Common myeloid progenitor, CD34-positive (primary cell): ENCODE measurements at regions not wholly inside any gene's neighbourhood (a gene's known extent, or its start where the extent isn't known, plus 50 kb on each side); places are given as distances from the start of the nearest gene placed in this dataset.

ENCODE experiments used
- CTCF ChIA-PET: fragments of 350-600 bp; sonication (Branson Sonifier 250); formaldehyde crosslinking; loops from one replicate; lab custom pipeline; 2021; ENCODE audit warnings: antibody characterized with exemption; lab: Charles Lee
- POLR2A ChIA-PET: fragments of 350-600 bp; sonication (Branson Sonifier 250); formaldehyde crosslinking; loops from one replicate; lab custom pipeline; 2021; ENCODE audit warnings: antibody characterized with exemption; lab: Charles Lee
- DNase-seq, 3 donors: peaks; one replicate each; pipeline versions ENCODE4 v3.0.0 to v3.0.0-alpha.2; 2013
- H3K27ac ChIP-seq, 2 experiments: 1 replicate in 1 of 2; 2 replicates in 1 of 2; pipeline ENCODE4 v1.7.0; 2013; ENCODE audit warnings: inconsistent platforms in 2 of 2, low read length in 2 of 2, mild to moderate bottlenecking in 2 of 2, low read depth in 1 of 2, moderate library complexity in 1 of 2; ENCODE audit not compliant: severe bottlenecking in 2 of 2, insufficient read depth in 1 of 2, poor library complexity in 1 of 2
- H3K27me3 ChIP-seq, 5 experiments: replicated peaks in 2 of 5; 1 replicate in 3 of 5; 2 replicates in 2 of 5; pipeline versions ENCODE4 v1.6.1 to v1.7.0; 2013; ENCODE audit warnings: low read length in 4 of 5, mild to moderate bottlenecking in 2 of 5, moderate library complexity in 2 of 5, inconsistent platforms in 1 of 5; ENCODE audit not compliant: insufficient read depth in 5 of 5, control insufficient read depth in 4 of 5
- H3K36me3 ChIP-seq, 4 experiments: 1 replicate in 2 of 4; 2 replicates in 2 of 4; pipeline versions ENCODE4 v1.6.1 to v1.7.0; 2013; ENCODE audit warnings: low read length in 3 of 4, control low read depth in 1 of 4, mild to moderate bottlenecking in 1 of 4; ENCODE audit not compliant: control insufficient read depth in 4 of 4, insufficient read depth in 4 of 4
- H3K4me1 ChIP-seq, 4 experiments: 1 replicate in 3 of 4; 2 replicates in 1 of 4; pipeline versions ENCODE4 v1.6.1 to v1.7.1; 2013; ENCODE audit warnings: low read length in 3 of 4, mild to moderate bottlenecking in 3 of 4, control low read depth in 1 of 4, inconsistent platforms in 1 of 4, moderate library complexity in 1 of 4; ENCODE audit not compliant: control insufficient read depth in 4 of 4, insufficient read depth in 4 of 4; ENCODE audit errors: control extremely low read depth in 1 of 4
- H3K4me3 ChIP-seq, 7 experiments: 1 replicate in 4 of 7; 2 replicates in 3 of 7; pipeline versions ENCODE4 v1.5.1 to v1.7.0; 2013; ENCODE audit warnings: mild to moderate bottlenecking in 7 of 7, low read length in 6 of 7, moderate library complexity in 6 of 7, inconsistent platforms in 2 of 7, low read depth in 2 of 7, control low read depth in 1 of 7; ENCODE audit not compliant: insufficient read depth in 4 of 7, control insufficient read depth in 1 of 7; ENCODE audit errors: extremely low read depth in 1 of 7
- H3K9me3 ChIP-seq, 5 experiments: 1 replicate in 4 of 5; 2 replicates in 1 of 5; pipeline versions ENCODE4 v1.6.1 to v1.7.1; 2013; ENCODE audit warnings: low read length in 4 of 5, mild to moderate bottlenecking in 2 of 5, inconsistent platforms in 1 of 5, low read depth in 1 of 5, moderate library complexity in 1 of 5; ENCODE audit not compliant: control insufficient read depth in 4 of 5, insufficient read depth in 2 of 5; ENCODE audit errors: control extremely low read depth in 1 of 5
- WGBS: methylation state at CpG from one replicate; pipeline ENCODE4 v1.1.5; 2013; ENCODE audit not compliant: insufficient coverage; 5-methylcytosine and 5-hydroxymethylcytosine counted together

DNA sequence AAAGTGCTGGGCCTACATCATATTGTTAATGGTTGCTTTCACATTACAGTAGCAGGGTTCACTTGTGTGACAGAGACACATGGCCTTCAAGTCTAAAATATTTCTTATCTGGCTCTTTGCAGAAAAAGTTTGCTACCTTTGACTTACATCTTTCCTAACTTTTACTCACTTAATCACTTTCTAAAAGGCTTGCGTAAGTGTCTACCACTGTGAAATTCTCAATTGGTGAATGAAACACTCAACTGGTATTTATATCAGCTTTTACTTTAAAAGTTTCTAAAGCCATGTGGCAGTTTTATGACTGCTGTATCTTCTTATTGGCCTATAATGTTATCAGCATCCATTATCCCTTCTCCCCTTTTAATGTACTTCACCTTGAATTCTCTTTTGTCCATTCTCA, 554.5 kb downstream of the ZIC1 start:
- no peak overlapping the region for H3K4me3 ChIP-seq
- H3K27ac ChIP-seq = no peak overlapping the region
- DNase-seq = no peak
- no peaks in the 10 kb centered on the region for H3K36me3 ChIP-seq
- ChIA-PET POLR2A (no interaction called here), CTCF (no interaction called here)
- H3K27me3 ChIP-seq = no peaks in the 10 kb centered on the region
- H3K4me1 ChIP-seq = no peaks in the 10 kb centered on the region
- 100% methylated on average over 1 of the region's 1 CpG for WGBS
- H3K9me3 ChIP-seq = no peaks in the 10 kb centered on the region

DNA sequence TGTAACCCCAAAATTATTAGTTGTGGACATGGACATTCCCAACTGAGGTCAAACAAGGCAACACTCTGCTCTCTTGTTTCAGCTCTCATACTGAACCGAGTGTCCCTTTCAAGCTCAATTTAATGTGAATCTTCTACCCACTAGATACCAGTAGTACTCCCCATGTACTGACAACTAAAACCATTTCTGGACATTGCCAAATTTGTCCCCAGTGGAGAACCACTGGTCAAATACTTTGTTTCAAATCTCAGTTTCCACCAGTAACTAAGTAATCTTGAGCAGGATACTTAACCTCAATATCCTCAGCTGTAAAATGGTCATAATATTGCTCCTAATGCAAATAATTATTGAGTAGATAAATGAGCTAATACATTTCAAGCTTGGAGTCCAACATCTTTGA, 566.0 kb downstream of the ZIC1 start:
- POLR2A ChIA-PET = no interaction called here

DNA sequence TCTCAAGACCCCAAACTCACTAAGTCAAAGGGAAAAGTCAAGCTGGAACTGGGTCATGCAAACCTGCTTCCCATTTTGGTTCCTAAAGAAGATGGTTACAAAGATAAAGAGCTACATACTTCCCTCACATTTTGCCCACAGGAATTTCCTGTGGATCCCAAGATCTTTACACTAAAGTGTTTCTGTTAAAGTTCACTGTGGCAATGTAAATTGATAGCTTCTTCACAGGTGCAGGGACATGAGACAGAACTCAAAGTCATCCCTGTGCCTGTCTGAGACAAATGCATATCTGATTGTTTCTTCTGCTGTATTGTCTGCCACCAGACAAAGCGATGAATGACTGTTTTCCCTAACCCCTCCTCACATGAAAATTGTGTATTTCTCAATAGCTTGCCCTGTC, 567.8 kb downstream of the ZIC1 start:
- no peaks in the 10 kb centered on the region for H3K27me3 ChIP-seq
- WGBS = 100% methylated on average over 1 of the region's 1 CpG
- H3K9me3 ChIP-seq = no peaks in the 10 kb centered on the region
- POLR2A ChIA-PET = no interaction called here
- CTCF ChIA-PET = interaction anchor here (1.1 kb wide), 1 partner anchor 29 kb away, joined by 3 read pairs; no protein-coding TSS in a partner anchor
- no peak overlapping the region for H3K4me3 ChIP-seq
- no peaks in the 10 kb centered on the region for H3K4me1 ChIP-seq
- DNase-seq = no peak
- no peaks in the 10 kb centered on the region for H3K36me3 ChIP-seq
- no peak overlapping the region for H3K27ac ChIP-seq

More for the DNA sequence above, 566.0 kb downstream of the ZIC1 start:
- no peak for DNase-seq
- Histone ChIP-seq H3K9me3 (no peaks in the 10 kb centered on the region), H3K36me3 (no peaks in the 10 kb centered on the region), H3K27ac (no peak overlapping the region), H3K27me3 (no peaks in the 10 kb centered on the region), H3K4me1 (no peaks in the 10 kb centered on the region), H3K4me3 (no peak overlapping the region)
- CTCF ChIA-PET = interaction anchor here (0.9 to 1.5 kb wide), 2 partner anchors 8 to 16 kb away, joined by 3 read pairs; no protein-coding TSS in a partner anchor
- 86% methylated on average over 1 of the region's 1 CpG for WGBS

DNA sequence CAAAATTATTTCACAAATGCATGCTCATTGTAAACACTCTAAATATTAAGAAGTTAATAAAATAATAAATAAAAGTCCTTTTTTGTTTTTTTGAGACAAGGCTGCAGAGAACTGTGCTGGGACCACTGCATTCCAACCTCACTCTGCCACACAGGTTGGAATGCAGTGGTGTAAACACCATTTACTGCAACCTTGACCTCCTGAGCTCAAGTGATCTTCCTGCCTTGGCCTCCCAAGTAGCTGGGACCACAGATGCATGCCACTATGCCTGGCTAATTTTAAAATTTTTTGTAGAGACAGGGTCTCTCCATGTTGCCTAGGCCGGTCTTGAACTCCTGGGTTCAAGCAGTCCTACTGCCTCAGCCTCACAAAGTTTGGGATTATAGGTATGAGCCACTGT, 578.4 kb downstream of the ZIC1 start:
- Histone ChIP-seq H3K27ac (no peak overlapping the region), H3K4me1 (no peaks in the 10 kb centered on the region), H3K9me3 (no peaks in the 10 kb centered on the region), H3K36me3 (no peaks in the 10 kb centered on the region), H3K4me3 (no peak overlapping the region), H3K27me3 (no peaks in the 10 kb centered on the region)
- POLR2A ChIA-PET = no interaction called here
- CTCF ChIA-PET = no interaction called here
- DNase-seq = no peak
- 100% methylated on average over 1 of the region's 1 CpG for WGBS

DNA sequence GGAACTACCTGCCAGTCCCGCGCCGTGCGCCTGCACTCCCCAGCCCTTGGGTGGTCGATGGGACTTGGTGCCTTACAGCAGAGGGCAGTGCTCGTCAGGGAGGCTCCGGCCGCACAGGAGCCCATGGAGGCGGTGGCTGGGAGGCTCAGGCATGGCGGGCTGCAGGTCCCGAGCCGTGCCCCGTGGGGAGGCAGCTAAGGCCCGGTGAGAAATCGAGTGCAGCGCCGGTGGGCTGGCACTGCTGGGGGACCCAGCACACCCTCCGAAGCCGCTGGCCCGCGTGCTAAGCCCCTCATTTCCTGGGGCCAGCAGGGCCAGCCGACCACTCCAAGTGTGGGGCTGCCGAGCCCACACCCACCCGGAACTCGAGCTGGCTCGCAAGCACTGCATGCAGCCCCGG, 580.2 kb downstream of the ZIC1 start:
- Histone ChIP-seq H3K4me3 (no peak overlapping the region), H3K27me3 (no peaks in the 10 kb centered on the region), H3K9me3 (no peaks in the 10 kb centered on the region), H3K27ac (no peak overlapping the region), H3K4me1 (no peaks in the 10 kb centered on the region), H3K36me3 (no peaks in the 10 kb centered on the region)
- DNase-seq = no peak
- 97% methylated on average over 22 of the region's 27 CpGs for WGBS
- POLR2A ChIA-PET = no interaction called here
- CTCF ChIA-PET = no interaction called here

DNA sequence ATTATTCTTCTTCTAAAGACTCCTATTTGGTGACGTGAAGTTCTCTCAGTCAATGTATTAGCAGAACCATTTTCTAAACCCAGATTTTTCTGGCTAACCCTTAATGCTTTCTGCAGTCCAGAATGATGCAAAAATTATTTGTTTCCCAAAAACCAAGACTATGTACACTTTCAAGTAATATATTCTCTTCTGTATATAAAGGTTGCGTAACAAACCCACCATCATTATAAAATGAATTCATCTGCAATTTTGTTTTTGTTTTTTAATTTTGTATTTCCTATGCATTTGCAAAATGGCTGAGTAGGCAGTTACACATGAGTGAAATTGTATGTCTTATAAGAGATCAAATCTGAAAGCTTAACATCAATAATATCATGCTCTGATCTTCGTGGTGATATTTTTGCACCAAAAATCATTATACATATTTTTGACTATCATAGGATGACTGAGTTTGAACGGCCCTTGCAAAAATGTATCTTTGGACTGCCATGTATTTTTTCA, 593.6 kb downstream of the ZIC1 start:
- DNase-seq = no peak
- H3K27ac ChIP-seq = no peak overlapping the region
- ChIA-PET POLR2A (no interaction called here), CTCF (no interaction called here)
- H3K4me3 ChIP-seq = no peak overlapping the region
- 92% methylated on average over 2 of the region's 4 CpGs for WGBS
- H3K4me1 ChIP-seq = no peaks in the 10 kb centered on the region
- H3K36me3 ChIP-seq = no peaks in the 10 kb centered on the region
- H3K9me3 ChIP-seq = no peaks in the 10 kb centered on the region
- no peaks in the 10 kb centered on the region for H3K27me3 ChIP-seq

DNA sequence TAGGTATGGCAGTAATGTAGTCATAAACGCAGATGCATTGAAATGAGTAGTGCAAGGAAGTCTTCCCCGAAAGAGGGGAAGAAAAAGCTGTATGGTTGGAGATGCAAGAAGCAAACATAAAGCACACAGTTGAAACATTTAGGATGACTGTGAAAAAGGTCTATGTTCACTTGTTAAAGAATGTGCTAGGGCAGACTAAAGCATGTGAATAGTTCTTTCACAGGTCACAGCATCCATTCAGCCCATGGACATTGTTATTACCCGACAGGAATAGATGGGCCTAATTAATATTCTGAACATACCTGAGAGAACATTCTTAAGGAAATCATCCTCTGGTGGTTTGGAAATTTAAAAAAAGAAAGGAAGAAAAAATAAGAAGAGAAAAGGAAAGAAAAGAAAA, 595.2 kb downstream of the ZIC1 start:
- no peaks in the 10 kb centered on the region for H3K27me3 ChIP-seq
- H3K9me3 ChIP-seq = no peaks in the 10 kb centered on the region
- ChIA-PET CTCF (no interaction called here), POLR2A (no interaction called here)
- H3K36me3 ChIP-seq = no peaks in the 10 kb centered on the region
- 81% methylated on average over 2 of the region's 3 CpGs for WGBS
- DNase-seq = no peak
- no peak overlapping the region for H3K4me3 ChIP-seq
- no peaks in the 10 kb centered on the region for H3K4me1 ChIP-seq
- no peak overlapping the region for H3K27ac ChIP-seq
